Mucosa of rectum (tissue), 2 donors: ENCODE measurements at regions not wholly inside any gene's neighbourhood (a gene's known extent, or its start where the extent isn't known, plus 50 kb on each side); places are given as distances from the start of the nearest gene placed in this dataset.

Experiments
- H3K27ac ChIP-seq, 2 donors: one replicate each; pipeline ENCODE4 v1.7.0; 2013; ENCODE audit warnings: inconsistent platforms in 2 of 2, low read depth in 2 of 2, low read length in 2 of 2
- H3K27me3 ChIP-seq, 2 donors: one replicate each; pipeline ENCODE4 v1.7.0; 2013; ENCODE audit warnings: low read length in 2 of 2; ENCODE audit not compliant: control insufficient read depth in 2 of 2, insufficient read depth in 2 of 2
- H3K36me3 ChIP-seq, 2 donors: one replicate each; pipeline ENCODE4 v1.7.0; 2013; ENCODE audit warnings: low read length in 2 of 2; ENCODE audit not compliant: control insufficient read depth in 2 of 2, insufficient read depth in 2 of 2
- H3K4me1 ChIP-seq, 2 donors: one replicate each; pipeline ENCODE4 v1.7.0; 2013; ENCODE audit warnings: low read length in 2 of 2, mild to moderate bottlenecking in 1 of 2; ENCODE audit not compliant: control insufficient read depth in 2 of 2, insufficient read depth in 2 of 2
- H3K4me3 ChIP-seq, 2 donors: one replicate each; pipeline ENCODE4 v1.7.0; 2013; ENCODE audit warnings: low read length in 2 of 2
- H3K9ac ChIP-seq, 2 donors: one replicate each; pipeline ENCODE4 v1.7.0; 2013; ENCODE audit warnings: low read length in 2 of 2, low read depth in 1 of 2, mild to moderate bottlenecking in 1 of 2
- H3K9me3 ChIP-seq, 2 donors: one replicate each; pipeline ENCODE4 v1.7.0; 2013; ENCODE audit warnings: low read length in 2 of 2; ENCODE audit not compliant: control insufficient read depth in 2 of 2
- donor health status: healthy.
- donor health status: Normal muscosa, but diverticular disease.

DNA sequence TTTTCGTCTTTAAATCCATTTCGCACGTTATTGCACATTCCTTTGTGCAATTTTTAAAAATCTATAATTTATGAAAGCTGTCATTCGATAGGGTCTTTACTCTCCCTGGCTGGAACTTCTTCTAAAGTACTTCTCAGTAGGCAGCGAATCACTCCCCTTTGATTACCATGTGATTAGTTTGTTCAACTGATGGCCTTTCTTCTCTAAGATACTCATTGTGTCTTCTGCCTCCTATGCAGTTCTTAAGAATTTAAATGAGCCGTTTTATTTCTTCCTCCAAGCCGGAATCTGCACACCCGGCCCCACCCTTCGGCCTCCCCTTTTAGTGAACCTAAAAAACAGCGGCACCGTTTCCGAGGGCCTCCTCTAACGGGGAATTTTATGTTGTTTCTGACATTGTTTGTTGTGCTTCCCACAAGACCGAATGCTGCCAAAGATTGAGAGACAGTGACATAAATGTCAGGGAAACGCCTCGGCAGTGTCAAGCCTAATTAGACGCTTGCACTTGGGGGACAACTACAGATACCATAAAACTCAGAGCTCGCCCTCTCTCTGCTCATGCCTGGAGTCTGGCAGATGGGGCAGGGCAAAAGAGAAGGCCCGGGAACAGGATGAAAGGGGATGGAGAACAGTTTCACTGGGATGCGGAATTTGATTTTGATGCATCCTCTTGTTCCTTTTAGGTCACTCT is 255.3 kb downstream of the BCL11A start:
- peak overlapping the region; percentile 2 to 61 for H3K4me3 ChIP-seq
- no peaks in the 10 kb centered on the region for H3K27me3 ChIP-seq
- H3K27ac ChIP-seq, result no peak overlapping the region
- H3K36me3 ChIP-seq, result no peaks in the 10 kb centered on the region
- H3K9me3 ChIP-seq, result no peaks in the 10 kb centered on the region
- peaks cover 4 to 7% of the 10 kb centered on the region in 2 donors for H3K4me1 ChIP-seq
- peak overlapping the region in 1 of 2 donors; percentile 57 for H3K9ac ChIP-seq

DNA sequence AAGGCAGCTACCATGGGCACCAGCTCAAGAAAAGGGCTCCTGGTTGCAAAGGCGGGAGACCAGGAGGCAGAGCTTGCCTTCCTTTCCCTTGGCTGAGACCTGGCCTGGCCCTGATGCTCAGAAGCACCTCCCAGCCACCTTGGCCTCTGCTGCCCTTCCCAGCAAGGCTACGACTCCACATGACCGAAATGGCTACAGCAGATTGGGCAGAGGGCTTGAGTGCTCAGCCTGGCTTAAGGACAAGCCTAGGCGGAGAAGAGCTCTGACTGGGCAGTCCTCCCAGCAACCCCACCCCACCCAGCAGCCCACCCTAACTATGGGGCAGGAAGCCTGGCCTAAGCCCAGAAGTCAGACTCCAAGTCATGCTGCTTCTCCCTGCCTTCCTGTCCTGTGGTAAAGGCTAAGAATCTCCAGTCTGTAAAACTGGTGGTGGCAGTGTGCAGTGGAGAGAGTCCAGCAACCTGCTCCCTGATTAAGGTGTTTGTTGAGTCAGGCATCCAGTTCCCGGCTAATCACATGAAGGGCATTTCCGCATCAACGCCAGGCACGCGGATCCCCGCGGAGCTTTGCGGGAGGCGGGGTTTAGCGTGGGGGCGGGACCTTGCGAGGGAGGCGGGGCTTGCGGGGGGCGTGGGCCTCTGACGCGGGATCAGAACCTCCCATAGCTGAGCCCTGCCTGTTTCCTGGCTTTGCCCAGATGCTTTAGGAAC is 256.0 kb downstream of the BCL11A start:
- Histone ChIP-seq H3K36me3 (no peaks in the 10 kb centered on the region), H3K4me1 (peaks cover 4 to 7% of the 10 kb centered on the region in 2 donors), H3K27me3 (no peaks in the 10 kb centered on the region), H3K27ac (no peak overlapping the region), H3K9ac (no peak overlapping the region), H3K9me3 (no peaks in the 10 kb centered on the region), H3K4me3 (peak overlapping the region in 1 of 2 donors; percentile 61)

DNA sequence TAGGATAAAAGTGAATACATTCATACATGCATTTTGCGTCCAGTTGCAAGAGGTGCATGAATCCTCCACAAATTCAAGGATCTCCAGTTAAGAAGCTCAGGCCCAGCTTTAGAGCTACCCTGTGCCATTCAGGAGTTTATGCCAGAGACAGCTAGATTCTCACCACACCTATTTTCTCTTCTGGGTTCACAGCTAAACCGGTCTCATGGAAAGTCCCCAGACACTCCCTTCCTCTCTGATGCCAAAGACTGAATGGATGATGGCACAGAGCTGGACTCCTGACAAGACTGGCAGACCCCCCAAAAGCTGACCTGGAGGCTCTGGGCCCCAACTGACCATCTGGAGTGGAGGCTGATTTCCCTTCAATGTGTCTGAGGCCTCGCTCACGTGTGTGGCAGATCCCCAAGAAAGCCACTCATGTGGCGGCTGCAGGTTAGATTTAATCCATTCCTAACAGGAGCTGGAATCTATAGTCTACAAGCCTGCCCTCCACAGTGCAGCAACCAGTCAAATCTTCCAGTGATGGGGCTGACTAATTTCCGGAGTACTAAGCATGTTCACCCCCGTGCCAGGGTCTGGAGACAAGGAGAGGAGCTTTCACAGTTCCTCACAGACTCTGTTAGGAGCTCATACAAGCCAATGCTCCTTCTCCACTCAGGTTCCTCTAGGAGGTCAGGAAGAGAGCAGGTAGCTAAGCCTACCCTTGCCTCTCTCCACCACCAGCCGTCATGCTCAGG is 257.1 kb downstream of the BCL11A start:
- Histone ChIP-seq H3K27ac (no peak overlapping the region), H3K9me3 (no peaks in the 10 kb centered on the region), H3K4me3 (no peak overlapping the region), H3K36me3 (no peaks in the 10 kb centered on the region), H3K9ac (no peak overlapping the region), H3K27me3 (no peaks in the 10 kb centered on the region), H3K4me1 (peaks cover 4 to 7% of the 10 kb centered on the region in 2 donors)

DNA sequence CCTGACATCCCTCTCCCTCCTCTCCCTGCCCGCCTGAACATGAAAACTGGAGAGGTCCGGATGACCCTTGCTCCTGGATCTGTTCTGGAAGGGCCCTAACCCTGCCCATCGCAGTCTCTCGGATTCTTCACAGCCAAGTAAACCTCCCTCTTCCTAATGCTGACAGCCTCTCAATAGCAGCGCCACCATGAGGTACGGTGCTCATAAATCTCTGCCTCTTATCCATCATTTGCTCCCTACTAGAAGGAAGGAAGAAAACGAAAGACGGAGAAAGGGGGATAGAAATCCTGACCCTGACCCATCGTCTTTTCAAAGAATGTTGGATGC is 257.9 kb downstream of the BCL11A start:
- no peak overlapping the region for H3K4me3 ChIP-seq
- H3K4me1 ChIP-seq, result peaks cover 4 to 7% of the 10 kb centered on the region in 2 donors
- H3K9ac ChIP-seq, result no peak overlapping the region
- H3K9me3 ChIP-seq, result no peaks in the 10 kb centered on the region
- H3K36me3 ChIP-seq, result no peaks in the 10 kb centered on the region
- H3K27ac ChIP-seq, result no peak overlapping the region
- no peaks in the 10 kb centered on the region for H3K27me3 ChIP-seq

DNA sequence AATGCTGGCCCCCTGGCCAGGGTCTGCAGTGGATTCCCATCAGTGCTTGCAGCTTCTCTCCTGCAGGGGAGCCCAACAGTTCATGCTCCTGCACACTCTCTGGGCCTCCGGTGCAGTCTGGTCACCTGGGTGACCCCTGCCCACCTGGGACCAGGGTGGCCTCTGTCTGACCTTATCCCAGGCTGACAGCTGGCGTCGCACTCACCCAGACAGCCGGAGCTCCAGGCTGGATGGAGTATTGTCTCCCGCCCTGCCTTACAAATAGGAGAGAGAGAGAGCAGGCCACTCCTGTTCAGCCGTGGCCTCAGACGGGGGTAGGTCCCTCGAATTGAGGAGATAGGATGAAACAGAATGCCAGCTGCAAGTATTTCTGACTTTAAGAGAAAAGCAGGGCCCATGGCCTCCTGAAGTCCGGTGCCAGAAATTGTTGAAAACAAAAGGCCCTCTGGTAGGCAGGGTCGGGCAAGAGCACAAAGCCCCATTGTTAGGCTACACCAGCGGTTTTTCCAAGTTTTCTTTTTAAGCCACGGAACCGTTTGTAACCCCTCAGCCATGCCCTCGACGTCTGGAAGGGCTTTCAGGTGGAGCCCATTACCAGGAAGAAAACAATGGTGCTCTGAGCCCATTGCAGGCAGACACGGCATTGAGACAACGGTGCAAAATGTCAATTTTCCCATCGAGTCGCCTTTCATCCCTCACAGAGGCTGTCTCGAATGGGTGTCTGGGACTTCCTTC is 258.4 kb downstream of the BCL11A start:
- peaks cover 4 to 7% of the 10 kb centered on the region in 2 donors for H3K4me1 ChIP-seq
- no peak overlapping the region for H3K9ac ChIP-seq
- no peak overlapping the region for H3K4me3 ChIP-seq
- H3K9me3 ChIP-seq, result no peaks in the 10 kb centered on the region
- no peaks in the 10 kb centered on the region for H3K36me3 ChIP-seq
- H3K27ac ChIP-seq, result no peak overlapping the region
- no peaks in the 10 kb centered on the region for H3K27me3 ChIP-seq

DNA sequence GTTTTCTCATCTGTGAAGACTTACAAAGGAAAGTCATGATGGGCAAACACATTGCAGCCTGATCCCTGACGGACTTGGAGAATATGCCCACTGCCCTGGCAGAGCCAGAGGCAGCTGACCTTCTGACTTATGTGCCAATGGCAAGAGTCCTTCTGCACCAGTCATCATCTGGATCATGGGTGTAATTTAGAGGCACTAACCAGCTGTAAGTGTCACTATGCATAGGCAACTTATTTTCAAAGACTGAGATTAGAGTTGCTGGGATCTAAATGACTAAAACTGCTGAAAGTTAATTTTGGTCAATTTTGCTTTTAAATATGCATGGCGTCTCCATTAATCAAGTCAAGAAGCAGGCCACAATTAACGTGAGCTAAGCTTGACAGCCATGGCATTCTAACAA is 261.2 kb downstream of the BCL11A start:
- H3K4me1 ChIP-seq, result peaks cover 0 to 3% of the 10 kb centered on the region in 2 donors
- H3K9ac ChIP-seq, result no peak overlapping the region
- no peak overlapping the region for H3K27ac ChIP-seq
- H3K4me3 ChIP-seq, result no peak overlapping the region
- H3K9me3 ChIP-seq, result no peaks in the 10 kb centered on the region
- H3K27me3 ChIP-seq, result no peaks in the 10 kb centered on the region
- no peaks in the 10 kb centered on the region for H3K36me3 ChIP-seq

DNA sequence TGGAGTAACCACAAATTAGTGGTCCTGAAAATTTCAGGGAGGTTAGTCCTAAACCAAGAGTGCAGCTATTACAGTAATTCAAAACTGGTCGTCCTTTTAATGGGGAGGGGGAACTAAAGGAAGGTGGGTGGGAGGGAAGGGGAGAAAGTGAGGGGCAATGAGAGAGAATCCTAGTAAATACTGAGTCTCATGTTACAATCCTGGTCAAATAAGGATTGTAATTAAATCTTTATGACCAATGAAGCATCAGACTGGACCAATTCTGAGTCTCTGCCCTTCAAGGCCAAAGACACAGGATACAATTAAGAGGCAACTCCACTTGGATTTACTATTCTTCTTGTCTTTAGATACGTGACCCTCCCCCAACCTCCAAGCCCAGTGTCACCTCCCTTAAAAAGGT is 262.9 kb downstream of the BCL11A start:
- H3K9me3 ChIP-seq, result no peaks in the 10 kb centered on the region
- peaks cover 0 to 2% of the 10 kb centered on the region in 2 donors for H3K4me1 ChIP-seq
- H3K36me3 ChIP-seq, result no peaks in the 10 kb centered on the region
- no peak overlapping the region for H3K27ac ChIP-seq
- no peaks in the 10 kb centered on the region for H3K27me3 ChIP-seq
- no peak overlapping the region for H3K4me3 ChIP-seq
- H3K9ac ChIP-seq, result no peak overlapping the region

DNA sequence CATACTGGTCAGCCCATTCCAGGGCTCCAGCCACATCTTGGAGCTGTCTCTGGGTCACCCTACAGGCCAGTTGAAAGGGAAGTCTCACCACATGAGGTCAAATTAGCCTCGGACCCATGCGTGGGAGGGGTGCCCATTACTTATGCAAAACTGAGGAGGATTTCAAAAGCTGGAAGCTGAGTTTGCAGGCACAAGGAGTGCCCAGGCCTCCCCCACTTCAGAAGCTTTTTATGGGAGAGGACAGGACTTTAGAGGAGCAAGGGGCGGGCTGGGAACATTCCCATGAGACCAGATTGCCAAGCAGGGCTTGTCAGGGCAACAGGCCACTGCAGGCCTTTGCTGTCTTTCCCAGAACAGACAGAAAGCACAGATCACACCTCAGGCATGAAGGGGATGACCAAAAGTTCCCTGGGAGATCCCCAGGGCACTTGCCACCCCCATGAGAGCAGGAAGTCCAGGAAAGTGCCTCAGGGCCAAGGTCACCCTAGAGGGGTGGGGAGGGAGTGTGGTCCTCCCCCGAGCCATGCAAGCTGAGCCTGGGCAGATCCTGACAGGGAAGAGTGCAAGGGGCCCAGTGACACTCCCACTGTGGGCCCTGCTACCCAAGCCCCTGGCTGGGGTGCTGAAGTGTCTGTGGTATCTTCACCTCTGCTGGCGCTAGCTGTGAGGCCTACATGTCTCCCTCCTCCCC is 267.7 kb downstream of the BCL11A start:
- no peak overlapping the region for H3K9ac ChIP-seq
- H3K36me3 ChIP-seq, result no peaks in the 10 kb centered on the region
- no peak overlapping the region for H3K4me3 ChIP-seq
- H3K9me3 ChIP-seq, result no peaks in the 10 kb centered on the region
- H3K27ac ChIP-seq, result no peak overlapping the region
- H3K27me3 ChIP-seq, result no peaks in the 10 kb centered on the region
- no peaks in the 10 kb centered on the region for H3K4me1 ChIP-seq

DNA sequence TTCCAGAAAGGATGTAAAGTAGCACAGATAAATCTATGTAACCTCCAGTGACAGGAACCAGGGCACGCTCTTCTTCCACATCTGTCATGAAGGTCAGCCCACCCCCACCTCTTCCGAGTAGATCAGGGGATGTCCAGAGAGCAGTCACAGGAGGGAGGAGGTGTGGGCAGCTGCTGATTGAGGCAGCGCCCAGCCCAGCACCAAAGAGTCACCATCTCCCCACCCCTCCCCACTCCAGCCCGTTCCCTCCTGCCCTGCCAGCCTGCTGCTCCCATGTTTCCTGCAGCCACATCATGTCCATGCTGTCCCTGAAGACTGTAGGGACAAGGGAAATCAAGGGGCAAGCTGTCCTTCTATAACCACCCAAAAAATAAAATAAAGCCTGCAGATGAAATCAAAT is 269.8 kb downstream of the BCL11A start:
- H3K27ac ChIP-seq, result no peak overlapping the region
- H3K9me3 ChIP-seq, result no peaks in the 10 kb centered on the region
- no peaks in the 10 kb centered on the region for H3K4me1 ChIP-seq

More for the DNA sequence above, 269.8 kb downstream of the BCL11A start:
- H3K4me3 ChIP-seq, result no peak overlapping the region
- no peak overlapping the region for H3K9ac ChIP-seq
- H3K27me3 ChIP-seq, result no peaks in the 10 kb centered on the region
- no peaks in the 10 kb centered on the region for H3K36me3 ChIP-seq
